H9 (cell line): ENCODE measurements at regions not wholly inside any gene's neighbourhood (a gene's known extent, or its start where the extent isn't known, plus 50 kb on each side); places are given as distances from the start of the nearest gene placed in this dataset.

Source experiments
- DNase-seq: peaks from one replicate; pipeline ENCODE4 v3.0.0-alpha.2; 2017
- H2AFZ ChIP-seq: one replicate; pipeline ENCODE4 v1.6.1; 2013; ENCODE audit warnings: mild to moderate bottlenecking, low read length, control low read depth, moderate library complexity
- H2AK5ac ChIP-seq: 2 replicates; pipeline ENCODE4 v1.6.1; 2013; ENCODE audit warnings: low read length, control low read depth, mixed read lengths; ENCODE audit not compliant: insufficient read length
- H2BK120ac ChIP-seq: one replicate; pipeline ENCODE4 v1.6.1; 2013; ENCODE audit warnings: low read depth, mild to moderate bottlenecking, low read length, control low read depth, inconsistent platforms; ENCODE audit not compliant: poor library complexity, severe bottlenecking
- H2BK12ac ChIP-seq: 2 replicates; pipeline ENCODE4 v1.6.1; 2013; ENCODE audit warnings: low read length, control low read depth, mixed read lengths, low read depth; ENCODE audit not compliant: insufficient read length
- H2BK15ac ChIP-seq: 2 replicates; pipeline ENCODE4 v1.6.1; 2013; ENCODE audit warnings: low read depth, low read length, control low read depth
- H2BK20ac ChIP-seq: one replicate; pipeline ENCODE4 v1.6.1; 2013; ENCODE audit warnings: low read depth, mild to moderate bottlenecking, low read length, control low read depth, inconsistent platforms; ENCODE audit not compliant: poor library complexity, severe bottlenecking
- H2BK5ac ChIP-seq: 2 replicates; pipeline ENCODE4 v1.6.1; 2013; ENCODE audit warnings: low read length, control low read depth, mixed read lengths; ENCODE audit not compliant: insufficient read length
- H3K14ac ChIP-seq: 2 replicates; pipeline ENCODE4 v1.6.1; 2013; ENCODE audit warnings: low read length, control low read depth; ENCODE audit not compliant: insufficient read depth
- H3K18ac ChIP-seq: 2 replicates; pipeline ENCODE4 v1.6.1; 2013; ENCODE audit warnings: low read depth, mild to moderate bottlenecking, mixed read lengths, low read length, control low read depth; ENCODE audit not compliant: insufficient read length
- H3K23ac ChIP-seq: 2 replicates; pipeline ENCODE4 v1.6.1; 2013; ENCODE audit warnings: low read length, control low read depth, mixed read lengths, low read depth; ENCODE audit not compliant: insufficient read length
- H3K23me2 ChIP-seq: 2 replicates; pipeline ENCODE4 v1.6.1; 2013; ENCODE audit warnings: low read depth, mild to moderate bottlenecking, mixed read lengths, low read length, control low read depth; ENCODE audit not compliant: insufficient read length, poor library complexity, severe bottlenecking
- H3K27ac ChIP-seq: 2 replicates; pipeline ENCODE4 v1.5.1; 2013; ENCODE audit warnings: low read length, control low read depth, mixed read lengths, low read depth; ENCODE audit not compliant: insufficient read length
- H3K27me3 ChIP-seq: 2 replicates; pipeline ENCODE4 v1.6.1; 2013; ENCODE audit warnings: low read length, control low read depth, inconsistent platforms; ENCODE audit not compliant: insufficient read depth
- H3K4ac ChIP-seq: 2 replicates; pipeline ENCODE4 v1.6.1; 2013; ENCODE audit warnings: low read depth, mild to moderate bottlenecking, control low read depth, inconsistent platforms, low read length, moderate library complexity
- H3K4me1 ChIP-seq: 2 replicates; pipeline ENCODE4 v1.6.1; 2013; ENCODE audit warnings: low read length, control low read depth, inconsistent platforms; ENCODE audit not compliant: insufficient read depth
- H3K4me2 ChIP-seq: 2 replicates; pipeline ENCODE4 v1.6.1; 2013; ENCODE audit warnings: low read length, control low read depth, mixed read lengths; ENCODE audit not compliant: insufficient read length, insufficient read depth
- H3K56ac ChIP-seq: 2 replicates; pipeline ENCODE4 v1.6.1; 2013; ENCODE audit warnings: low read depth, mild to moderate bottlenecking, mixed read lengths, low read length, control low read depth; ENCODE audit not compliant: insufficient read length
- H3K79me1 ChIP-seq: 2 replicates; pipeline ENCODE4 v1.6.1; 2013; ENCODE audit warnings: low read depth, mild to moderate bottlenecking, moderate library complexity, low read length, control low read depth, inconsistent platforms; ENCODE audit not compliant: insufficient read depth, poor library complexity, severe bottlenecking
- H3K79me2 ChIP-seq: 2 replicates; pipeline ENCODE4 v1.6.1; 2013; ENCODE audit warnings: low read length, control low read depth, inconsistent platforms; ENCODE audit not compliant: insufficient read depth
- H3K9ac ChIP-seq: 2 replicates; pipeline ENCODE4 v1.6.1; 2013; ENCODE audit warnings: low read length, control low read depth, mixed read lengths; ENCODE audit not compliant: insufficient read length; ENCODE audit errors: extremely low read depth
- H3K9me3 ChIP-seq: one replicate; pipeline ENCODE4 v1.6.1; 2013; ENCODE audit warnings: low read depth, low read length, inconsistent platforms; ENCODE audit not compliant: control insufficient read depth
- H3T11ph ChIP-seq: one replicate; pipeline ENCODE4 v1.6.1; 2013; ENCODE audit warnings: mild to moderate bottlenecking, low read length, control low read depth, inconsistent platforms
- H4K20me1 ChIP-seq: one replicate; pipeline ENCODE4 v1.6.1; 2013; ENCODE audit not compliant: control insufficient read depth, insufficient read length, insufficient read depth
- H4K5ac ChIP-seq: 2 replicates; pipeline ENCODE4 v1.6.1; 2013; ENCODE audit warnings: low read depth, mild to moderate bottlenecking, mixed read lengths, low read length, control low read depth; ENCODE audit not compliant: insufficient read length
- H4K8ac ChIP-seq: replicated peaks from 2 replicates; pipeline ENCODE4 v1.6.1; 2013; ENCODE audit warnings: low read length, control low read depth, mixed read lengths, low read depth; ENCODE audit not compliant: insufficient read length
- H4K91ac ChIP-seq: 2 replicates; pipeline ENCODE4 v1.6.1; 2013; ENCODE audit warnings: low read depth, mild to moderate bottlenecking, moderate library complexity, mixed read lengths, low read length, control low read depth; ENCODE audit not compliant: insufficient read length
- H3K27ac Mint-ChIP-seq, 3 experiments: 2 replicates in 2 of 3; 3 replicates in 1 of 3; pipeline ENCODE4 v1.8.0; 2020 to 2021; ENCODE audit warnings: mixed read lengths in 3 of 3, mild to moderate bottlenecking in 1 of 3, moderate library complexity in 1 of 3
- H3K27me3 Mint-ChIP-seq: 2 replicates; pipeline ENCODE4 v1.8.0; 2021; ENCODE audit warnings: low read depth, mild to moderate bottlenecking, moderate library complexity, mixed read lengths
- H3K36me3 Mint-ChIP-seq, 3 experiments: 2 replicates in 2 of 3; 3 replicates in 1 of 3; pipeline ENCODE4 v1.8.0; 2020 to 2021; ENCODE audit warnings: low read depth in 3 of 3, mixed read lengths in 3 of 3; ENCODE audit not compliant: insufficient read depth in 1 of 3
- H3K4me1 Mint-ChIP-seq, 2 experiments: 2 replicates each; pipeline ENCODE4 v1.8.0; 2020; ENCODE audit warnings: mixed read lengths in 2 of 2
- H3K4me3 Mint-ChIP-seq, 2 experiments: 2 replicates in 1 of 2; 3 replicates in 1 of 2; pipeline ENCODE4 v1.8.0; 2020 to 2021; ENCODE audit warnings: mild to moderate bottlenecking in 2 of 2, mixed read lengths in 2 of 2, moderate library complexity in 1 of 2
- H3K9me3 Mint-ChIP-seq, 2 experiments: 2 replicates in 1 of 2; 3 replicates in 1 of 2; pipeline ENCODE4 v1.8.0; 2020; ENCODE audit warnings: mild to moderate bottlenecking in 2 of 2, mixed read lengths in 2 of 2, moderate library complexity in 1 of 2
- CTCF ChIP-seq: fragments of 200-600 bp; sonication (generic); conservative IDR thresholded peaks from 3 replicates; pipeline ENCODE4 v1.8.0; 2021; ENCODE audit warnings: antibody characterized with exemption, mild to moderate bottlenecking
- WGBS: extraction: QIAGEN DNeasy Blood & Tissue Kit; methylation state at CpG from one replicate; pipeline ENCODE4 v1.1.7; 2013; ENCODE audit warnings: missing lambda C conversion rate, low lambda C conversion rate, mixed read lengths; ENCODE audit not compliant: insufficient read length; ENCODE audit errors: extremely low coverage; 5-methylcytosine and 5-hydroxymethylcytosine counted together

GRCh38 chr11:128156486-128156885 is 430.9 kb downstream of the ETS1 start:
- Histone ChIP-seq H3K18ac (no peak overlapping the region), H2BK15ac (no peak overlapping the region), H3K23me2 (no peaks in the 10 kb centered on the region), H3K4me1 (no peaks in the 10 kb centered on the region), H2BK120ac (no peak overlapping the region), H3T11ph (no peak overlapping the region), H3K27me3 (no peaks in the 10 kb centered on the region), H4K20me1 (no peaks in the 10 kb centered on the region), H3K14ac (no peak overlapping the region), H3K79me1 (no peaks in the 10 kb centered on the region), H3K79me2 (no peaks in the 10 kb centered on the region), H3K9me3 (no peaks in the 10 kb centered on the region), H3K4me2 (no peak overlapping the region), H2BK12ac (no peak overlapping the region), H4K91ac (no peak overlapping the region), H3K4ac (no peak overlapping the region), H3K56ac (no peak overlapping the region), H4K8ac (no peak overlapping the region), H3K27ac (no peak overlapping the region), H2AFZ (no peak overlapping the region), H2AK5ac (no peak overlapping the region), H3K9ac (no peak overlapping the region), H3K23ac (no peak overlapping the region), H2BK20ac (no peak overlapping the region), H2BK5ac (no peak overlapping the region), H4K5ac (no peak overlapping the region)
- TF ChIP-seq CTCF = no peak
- H3K9me3 Mint-ChIP-seq = no peaks in the 10 kb centered on the region
- no peak overlapping the region for H3K4me3 Mint-ChIP-seq
- no peaks in the 10 kb centered on the region; the same call in 1 of the 2 replicates for H3K27me3 Mint-ChIP-seq
- WGBS = no CpG with 5 or more reads among the region's 3 CpGs
- H3K4me1 Mint-ChIP-seq = no peaks in the 10 kb centered on the region
- no peak for DNase-seq
- H3K27ac Mint-ChIP-seq = no peak overlapping the region
- no peaks in the 10 kb centered on the region for H3K36me3 Mint-ChIP-seq
